GM12878 (cell line): ENCODE measurements at regions not wholly inside any gene's neighbourhood (a gene's known extent, or its start where the extent isn't known, plus 50 kb on each side); places are given as distances from the start of the nearest gene placed in this dataset.

Source experiments
- BCLAF1 ChIP-seq: fragments of 450-650 bp; IDR thresholded peaks from 2 replicates; pipeline ENCODE4 v1.6.1; 2017; ENCODE audit warnings: antibody characterized with exemption, mild to moderate bottlenecking, moderate library complexity
- CTCF ChIP-seq, 3 experiments: IDR thresholded peaks in 2 of 3; conservative IDR thresholded peaks in 1 of 3; 2 replicates each; pipeline ENCODE4 v1.5.1; 2011; ENCODE audit warnings: low read depth in 3 of 3, low read length in 3 of 3, mild to moderate bottlenecking in 3 of 3, control low read depth in 2 of 3, moderate library complexity in 2 of 3, inconsistent platforms in 1 of 3, mixed read lengths in 1 of 3; ENCODE audit not compliant: control insufficient read depth in 2 of 3, insufficient read depth in 1 of 3; ENCODE audit errors: extremely low read depth in 1 of 3
- EZH2 ChIP-seq: IDR thresholded peaks from 2 replicates; pipeline ENCODE4 v1.6.1; 2012; ENCODE audit warnings: low read depth, mild to moderate bottlenecking, control low read depth, inconsistent platforms, low read length, borderline replicate concordance; ENCODE audit not compliant: control insufficient read depth
- PAX5 ChIP-seq: IDR thresholded peaks from 2 replicates; pipeline ENCODE4 v1.6.1; 2011; ENCODE audit warnings: low read depth, low read length, borderline replicate concordance
- POLR2A ChIP-seq: IDR thresholded peaks from 2 replicates; pipeline ENCODE4 v1.6.1; 2011; ENCODE audit warnings: low read depth, mild to moderate bottlenecking, low read length
- SMARCA5 ChIP-seq: fragments of 450-650 bp; IDR thresholded peaks from 2 replicates; pipeline ENCODE4 v1.6.1; 2017; ENCODE audit warnings: mild to moderate bottlenecking
- USF1 ChIP-seq: IDR thresholded peaks from 2 replicates; pipeline ENCODE4 v1.6.1; 2011; ENCODE audit warnings: borderline replicate concordance, low read depth, mild to moderate bottlenecking, moderate library complexity, mixed read lengths, low read length; ENCODE audit not compliant: insufficient read depth; ENCODE audit errors: extremely low read length
- ZBTB40 ChIP-seq: fragments of 450-650 bp; IDR thresholded peaks from 2 replicates; pipeline ENCODE4 v1.6.1; 2016; ENCODE audit warnings: mild to moderate bottlenecking, moderate library complexity, borderline replicate concordance

- no peak for TF ChIP-seq PAX5
- TF ChIP-seq POLR2A = no peak
- no peak for TF ChIP-seq SMARCA5
- TF ChIP-seq USF1 = no peak
- TF ChIP-seq BCLAF1 = no peak
- TF ChIP-seq CTCF (IDR thresholded peaks at IDR 0.05 in 2 of 3, conservative IDR thresholded peaks at IDR 0.05 in 1 of 3; ENCODE audit: control insufficient read depth in 2 of 3, extremely low read depth in 1 of 3, insufficient read depth in 1 of 3, low read depth in 3 of 3, low read length in 3 of 3) = no peak
- TF ChIP-seq EZH2 = no peak
- TF ChIP-seq ZBTB40 = no peak
Measured at GRCh38 chr13:47621931-47622330, 379.1 kb downstream of the SUCLA2 start.
